H9 (cell line): ENCODE measurements at regions not wholly inside any gene's neighbourhood (a gene's known extent, or its start where the extent isn't known, plus 50 kb on each side); places are given as distances from the start of the nearest gene placed in this dataset.

Experiments
- DNase-seq: peaks from one replicate; pipeline ENCODE4 v3.0.0-alpha.2; 2017
- H2AFZ ChIP-seq: one replicate; pipeline ENCODE4 v1.6.1; 2013; ENCODE audit warnings: mild to moderate bottlenecking, low read length, control low read depth, moderate library complexity
- H2AK5ac ChIP-seq: 2 replicates; pipeline ENCODE4 v1.6.1; 2013; ENCODE audit warnings: low read length, control low read depth, mixed read lengths; ENCODE audit not compliant: insufficient read length
- H2BK120ac ChIP-seq: one replicate; pipeline ENCODE4 v1.6.1; 2013; ENCODE audit warnings: low read depth, mild to moderate bottlenecking, low read length, control low read depth, inconsistent platforms; ENCODE audit not compliant: poor library complexity, severe bottlenecking
- H2BK12ac ChIP-seq: 2 replicates; pipeline ENCODE4 v1.6.1; 2013; ENCODE audit warnings: low read length, control low read depth, mixed read lengths, low read depth; ENCODE audit not compliant: insufficient read length
- H2BK15ac ChIP-seq: 2 replicates; pipeline ENCODE4 v1.6.1; 2013; ENCODE audit warnings: low read depth, low read length, control low read depth
- H2BK20ac ChIP-seq: one replicate; pipeline ENCODE4 v1.6.1; 2013; ENCODE audit warnings: low read depth, mild to moderate bottlenecking, low read length, control low read depth, inconsistent platforms; ENCODE audit not compliant: poor library complexity, severe bottlenecking
- H2BK5ac ChIP-seq: 2 replicates; pipeline ENCODE4 v1.6.1; 2013; ENCODE audit warnings: low read length, control low read depth, mixed read lengths; ENCODE audit not compliant: insufficient read length
- H3K14ac ChIP-seq: 2 replicates; pipeline ENCODE4 v1.6.1; 2013; ENCODE audit warnings: low read length, control low read depth; ENCODE audit not compliant: insufficient read depth
- H3K18ac ChIP-seq: 2 replicates; pipeline ENCODE4 v1.6.1; 2013; ENCODE audit warnings: low read depth, mild to moderate bottlenecking, mixed read lengths, low read length, control low read depth; ENCODE audit not compliant: insufficient read length
- H3K23ac ChIP-seq: 2 replicates; pipeline ENCODE4 v1.6.1; 2013; ENCODE audit warnings: low read length, control low read depth, mixed read lengths, low read depth; ENCODE audit not compliant: insufficient read length
- H3K23me2 ChIP-seq: 2 replicates; pipeline ENCODE4 v1.6.1; 2013; ENCODE audit warnings: low read depth, mild to moderate bottlenecking, mixed read lengths, low read length, control low read depth; ENCODE audit not compliant: insufficient read length, poor library complexity, severe bottlenecking
- H3K27ac ChIP-seq: 2 replicates; pipeline ENCODE4 v1.5.1; 2013; ENCODE audit warnings: low read length, control low read depth, mixed read lengths, low read depth; ENCODE audit not compliant: insufficient read length
- H3K27me3 ChIP-seq: 2 replicates; pipeline ENCODE4 v1.6.1; 2013; ENCODE audit warnings: low read length, control low read depth, inconsistent platforms; ENCODE audit not compliant: insufficient read depth
- H3K4ac ChIP-seq: 2 replicates; pipeline ENCODE4 v1.6.1; 2013; ENCODE audit warnings: low read depth, mild to moderate bottlenecking, control low read depth, inconsistent platforms, low read length, moderate library complexity
- H3K4me1 ChIP-seq: 2 replicates; pipeline ENCODE4 v1.6.1; 2013; ENCODE audit warnings: low read length, control low read depth, inconsistent platforms; ENCODE audit not compliant: insufficient read depth
- H3K4me2 ChIP-seq: 2 replicates; pipeline ENCODE4 v1.6.1; 2013; ENCODE audit warnings: low read length, control low read depth, mixed read lengths; ENCODE audit not compliant: insufficient read length, insufficient read depth
- H3K56ac ChIP-seq: 2 replicates; pipeline ENCODE4 v1.6.1; 2013; ENCODE audit warnings: low read depth, mild to moderate bottlenecking, mixed read lengths, low read length, control low read depth; ENCODE audit not compliant: insufficient read length
- H3K79me1 ChIP-seq: 2 replicates; pipeline ENCODE4 v1.6.1; 2013; ENCODE audit warnings: low read depth, mild to moderate bottlenecking, moderate library complexity, low read length, control low read depth, inconsistent platforms; ENCODE audit not compliant: insufficient read depth, poor library complexity, severe bottlenecking
- H3K79me2 ChIP-seq: 2 replicates; pipeline ENCODE4 v1.6.1; 2013; ENCODE audit warnings: low read length, control low read depth, inconsistent platforms; ENCODE audit not compliant: insufficient read depth
- H3K9ac ChIP-seq: 2 replicates; pipeline ENCODE4 v1.6.1; 2013; ENCODE audit warnings: low read length, control low read depth, mixed read lengths; ENCODE audit not compliant: insufficient read length; ENCODE audit errors: extremely low read depth
- H3K9me3 ChIP-seq: one replicate; pipeline ENCODE4 v1.6.1; 2013; ENCODE audit warnings: low read depth, low read length, inconsistent platforms; ENCODE audit not compliant: control insufficient read depth
- H3T11ph ChIP-seq: one replicate; pipeline ENCODE4 v1.6.1; 2013; ENCODE audit warnings: mild to moderate bottlenecking, low read length, control low read depth, inconsistent platforms
- H4K20me1 ChIP-seq: one replicate; pipeline ENCODE4 v1.6.1; 2013; ENCODE audit not compliant: control insufficient read depth, insufficient read length, insufficient read depth
- H4K5ac ChIP-seq: 2 replicates; pipeline ENCODE4 v1.6.1; 2013; ENCODE audit warnings: low read depth, mild to moderate bottlenecking, mixed read lengths, low read length, control low read depth; ENCODE audit not compliant: insufficient read length
- H4K8ac ChIP-seq: replicated peaks from 2 replicates; pipeline ENCODE4 v1.6.1; 2013; ENCODE audit warnings: low read length, control low read depth, mixed read lengths, low read depth; ENCODE audit not compliant: insufficient read length
- H4K91ac ChIP-seq: 2 replicates; pipeline ENCODE4 v1.6.1; 2013; ENCODE audit warnings: low read depth, mild to moderate bottlenecking, moderate library complexity, mixed read lengths, low read length, control low read depth; ENCODE audit not compliant: insufficient read length
- H3K27ac Mint-ChIP-seq, 3 experiments: 2 replicates in 2 of 3; 3 replicates in 1 of 3; pipeline ENCODE4 v1.8.0; 2020 to 2021; ENCODE audit warnings: mixed read lengths in 3 of 3, mild to moderate bottlenecking in 1 of 3, moderate library complexity in 1 of 3
- H3K27me3 Mint-ChIP-seq: 2 replicates; pipeline ENCODE4 v1.8.0; 2021; ENCODE audit warnings: low read depth, mild to moderate bottlenecking, moderate library complexity, mixed read lengths
- H3K36me3 Mint-ChIP-seq, 3 experiments: 2 replicates in 2 of 3; 3 replicates in 1 of 3; pipeline ENCODE4 v1.8.0; 2020 to 2021; ENCODE audit warnings: low read depth in 3 of 3, mixed read lengths in 3 of 3; ENCODE audit not compliant: insufficient read depth in 1 of 3
- H3K4me1 Mint-ChIP-seq, 2 experiments: 2 replicates each; pipeline ENCODE4 v1.8.0; 2020; ENCODE audit warnings: mixed read lengths in 2 of 2
- H3K4me3 Mint-ChIP-seq, 2 experiments: 2 replicates in 1 of 2; 3 replicates in 1 of 2; pipeline ENCODE4 v1.8.0; 2020 to 2021; ENCODE audit warnings: mild to moderate bottlenecking in 2 of 2, mixed read lengths in 2 of 2, moderate library complexity in 1 of 2
- H3K9me3 Mint-ChIP-seq, 2 experiments: 2 replicates in 1 of 2; 3 replicates in 1 of 2; pipeline ENCODE4 v1.8.0; 2020; ENCODE audit warnings: mild to moderate bottlenecking in 2 of 2, mixed read lengths in 2 of 2, moderate library complexity in 1 of 2
- CTCF ChIP-seq: fragments of 200-600 bp; sonication (generic); conservative IDR thresholded peaks from 3 replicates; pipeline ENCODE4 v1.8.0; 2021; ENCODE audit warnings: antibody characterized with exemption, mild to moderate bottlenecking
- WGBS: extraction: QIAGEN DNeasy Blood & Tissue Kit; methylation state at CpG from one replicate; pipeline ENCODE4 v1.1.7; 2013; ENCODE audit warnings: missing lambda C conversion rate, low lambda C conversion rate, mixed read lengths; ENCODE audit not compliant: insufficient read length; ENCODE audit errors: extremely low coverage; 5-methylcytosine and 5-hydroxymethylcytosine counted together

DNA sequence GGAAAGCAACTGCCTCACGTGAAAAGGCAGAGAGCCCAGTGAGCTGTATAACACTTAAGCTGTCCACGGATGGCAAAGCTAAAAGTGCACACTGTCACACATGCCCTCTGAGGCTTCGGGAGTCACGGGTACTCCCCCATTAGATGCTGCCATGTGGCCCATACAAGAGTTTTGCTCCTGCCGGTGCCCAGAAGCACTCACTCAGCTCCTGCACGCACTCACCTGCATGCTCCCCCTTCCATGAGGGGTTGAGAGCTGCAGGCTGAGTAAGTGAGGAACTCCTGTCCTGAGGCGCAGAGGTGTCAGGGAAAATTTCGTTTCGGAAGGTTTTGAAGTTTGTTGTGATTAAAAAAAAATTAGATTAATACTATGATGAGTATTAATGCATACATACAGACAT lies 939.2 kb upstream of the ATXN8OS start:
- no peak overlapping the region for H3T11ph ChIP-seq
- H3K9ac ChIP-seq = no peak overlapping the region
- no peak overlapping the region for H4K8ac ChIP-seq
- peaks cover 7 to 8% of the 10 kb centered on the region in 2 experiments; a peak in 4 of 5 replicates for H3K9me3 Mint-ChIP-seq
- H3K9me3 ChIP-seq = peaks cover 8% of the 10 kb centered on the region
- no peak overlapping the region for H2BK15ac ChIP-seq
- H2AFZ ChIP-seq = peak overlapping the region; percentile 45
- H2BK12ac ChIP-seq = no peak overlapping the region
- H4K5ac ChIP-seq = no peak overlapping the region
- no peak overlapping the region for H3K23ac ChIP-seq
- H3K36me3 Mint-ChIP-seq = peaks cover 6 to 7% (median 7%) of the 10 kb centered on the region in 3 experiments; a peak in 5 of 7 replicates
- H3K4ac ChIP-seq = no peak overlapping the region
- H2BK120ac ChIP-seq = no peak overlapping the region
- WGBS = no CpG with 5 or more reads among the region's 9 CpGs
- no peaks in the 10 kb centered on the region for H3K27me3 Mint-ChIP-seq
- no peaks in the 10 kb centered on the region for H3K79me1 ChIP-seq
- DNase-seq = no peak
- H3K14ac ChIP-seq = no peak overlapping the region
- peaks cover 0 to 1% of the 10 kb centered on the region in 2 experiments; a peak in 1 of 4 replicates for H3K4me1 Mint-ChIP-seq
- no peak overlapping the region for H3K18ac ChIP-seq
- H3K56ac ChIP-seq = no peak overlapping the region
- no peak overlapping the region for H3K27ac ChIP-seq
- no peak overlapping the region for H3K4me2 ChIP-seq
- H3K4me1 ChIP-seq = no peaks in the 10 kb centered on the region
- H3K27me3 ChIP-seq = no peaks in the 10 kb centered on the region
- no peaks in the 10 kb centered on the region for H4K20me1 ChIP-seq
- H3K23me2 ChIP-seq = peaks cover 2% of the 10 kb centered on the region
- H2BK5ac ChIP-seq = no peak overlapping the region
- no peak overlapping the region for H2BK20ac ChIP-seq
- H2AK5ac ChIP-seq = no peak overlapping the region
- H4K91ac ChIP-seq = no peak overlapping the region
- no peaks in the 10 kb centered on the region for H3K79me2 ChIP-seq
- TF ChIP-seq CTCF = no peak
- H3K4me3 Mint-ChIP-seq = no peak overlapping the region
- H3K27ac Mint-ChIP-seq = no peak overlapping the region
